ENCODE measurements at regions not wholly inside any gene's neighbourhood (a gene's known extent, or its start where the extent isn't known, plus 50 kb on each side); places are given as distances from the start of the nearest gene placed in this dataset.
A peak's percentile ranks its signal among the peaks of the same experiment; 100 is the strongest.

- Histone ChIP-seq H3K9ac (ENCODE audit: low read length) (no peak overlapping the region), H3K27ac (ENCODE audit: low read depth, low read length) (no peak overlapping the region), H3K4me3 (ENCODE audit: low read length) (no peak overlapping the region), H3K36me3 (ENCODE audit: control insufficient read depth, insufficient read depth, low read length) (no peaks in the 10 kb centered on the region), H3K4me1 (ENCODE audit: control insufficient read depth, insufficient read depth, low read length) (peaks cover 6% of the 10 kb centered on the region), H3K27me3 (ENCODE audit: control insufficient read depth, insufficient read depth, low read length) (no peaks in the 10 kb centered on the region)
Observed at GRCh38 chr9:89955626-89956025, 350.8 kb downstream of the GADD45G start.

GRCh38 chr9:89956331-89956730, 351.5 kb downstream of the GADD45G start:
- no peak overlapping the region for H3K9ac ChIP-seq (ENCODE audit: low read length)
- peaks cover 6% of the 10 kb centered on the region for H3K4me1 ChIP-seq (ENCODE audit: control insufficient read depth, insufficient read depth, low read length)
- no peak overlapping the region for H3K4me3 ChIP-seq (ENCODE audit: low read length)
- H3K27ac ChIP-seq (ENCODE audit: low read depth, low read length) = no peak overlapping the region
- no peaks in the 10 kb centered on the region for H3K36me3 ChIP-seq (ENCODE audit: control insufficient read depth, insufficient read depth, low read length)
- no peaks in the 10 kb centered on the region for H3K27me3 ChIP-seq (ENCODE audit: control insufficient read depth, insufficient read depth, low read length)

DNA sequence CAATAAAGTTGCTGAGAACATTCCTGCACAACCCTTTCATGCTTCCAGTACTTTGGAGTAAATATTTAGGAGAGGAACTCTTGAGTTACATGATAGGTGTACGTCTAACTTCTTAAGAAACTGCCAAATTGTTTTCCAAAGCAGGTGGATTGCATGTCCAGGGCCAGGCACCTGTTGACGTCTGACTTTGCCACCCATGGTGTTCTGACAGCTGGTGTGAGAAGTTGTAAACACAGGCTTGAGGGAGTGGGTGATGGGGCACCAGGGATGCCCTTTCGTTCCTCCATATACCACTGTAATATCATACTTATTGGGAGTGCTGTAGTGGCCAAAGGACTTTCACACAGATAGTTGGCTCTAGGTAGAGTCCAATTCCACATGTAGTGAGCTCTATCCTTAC, 352.1 kb downstream of the GADD45G start:
- Histone ChIP-seq H3K4me1 (ENCODE audit: control insufficient read depth, insufficient read depth, low read length) (peaks cover 6% of the 10 kb centered on the region), H3K9ac (ENCODE audit: low read length) (no peak overlapping the region), H3K27ac (ENCODE audit: low read depth, low read length) (no peak overlapping the region), H3K4me3 (ENCODE audit: low read length) (no peak overlapping the region), H3K27me3 (ENCODE audit: control insufficient read depth, insufficient read depth, low read length) (no peaks in the 10 kb centered on the region), H3K36me3 (ENCODE audit: control insufficient read depth, insufficient read depth, low read length) (no peaks in the 10 kb centered on the region)

DNA sequence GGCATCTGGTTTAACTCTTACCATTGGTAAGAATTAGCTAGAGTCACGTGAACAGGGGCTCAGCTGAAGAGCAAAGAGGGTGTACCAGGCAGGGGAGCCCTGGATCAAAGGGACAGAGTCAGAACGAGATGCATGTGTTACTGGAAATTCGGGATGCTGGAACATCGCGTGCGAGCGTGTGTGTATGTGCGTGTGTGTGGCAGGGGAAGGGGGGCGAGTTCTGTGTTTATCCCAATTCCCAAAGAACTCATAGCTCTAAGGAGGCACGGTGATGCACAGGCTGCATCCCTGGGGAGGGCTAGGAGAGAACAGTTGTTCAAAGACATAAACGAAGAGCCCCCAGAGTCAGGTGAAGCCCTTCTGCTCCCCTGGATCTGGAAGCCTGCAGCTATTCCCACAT, 353.3 kb downstream of the GADD45G start:
- no peak overlapping the region for H3K4me3 ChIP-seq (ENCODE audit: low read length)
- no peak overlapping the region for H3K9ac ChIP-seq (ENCODE audit: low read length)
- no peaks in the 10 kb centered on the region for H3K27me3 ChIP-seq (ENCODE audit: control insufficient read depth, insufficient read depth, low read length)

DNA sequence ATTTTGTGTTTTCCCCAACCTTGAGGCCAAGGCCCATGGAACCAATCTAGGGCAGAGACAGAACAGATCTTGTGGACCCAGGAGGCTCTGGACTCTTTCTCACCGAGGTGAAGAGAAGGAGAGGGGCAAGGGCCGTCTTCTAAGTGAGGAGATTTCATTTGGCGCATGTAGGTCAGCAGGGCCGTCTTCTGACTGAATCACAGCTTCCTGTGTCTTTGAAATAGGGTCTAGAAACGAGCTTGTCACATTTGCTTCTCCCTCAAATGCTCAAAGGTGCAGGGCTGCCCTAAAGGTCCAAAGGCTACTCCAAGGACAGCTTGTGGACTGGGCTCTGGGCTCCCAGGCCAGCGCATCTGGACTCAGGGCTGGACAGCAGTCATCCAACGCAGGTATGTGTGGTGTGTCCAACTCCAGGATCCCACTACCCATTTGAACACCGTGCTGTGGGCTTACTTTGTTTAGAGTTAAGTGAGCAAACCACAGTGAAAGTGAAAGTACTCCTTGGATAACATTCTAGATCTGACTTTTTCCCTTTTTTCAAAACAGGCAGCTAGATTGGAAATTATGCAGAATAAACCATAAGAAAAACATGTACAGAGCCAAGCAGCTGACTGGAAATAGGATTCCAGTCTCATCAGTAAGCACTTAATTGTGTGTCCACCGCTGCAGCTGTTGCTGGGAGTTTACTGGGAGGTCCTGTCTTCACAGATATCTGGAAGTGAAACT, 357.0 kb downstream of the GADD45G start:
- Histone ChIP-seq H3K4me3 (ENCODE audit: low read length) (peak overlapping the region; percentile 14), H3K9ac (ENCODE audit: low read length) (no peak overlapping the region), H3K36me3 (ENCODE audit: control insufficient read depth, insufficient read depth, low read length) (no peaks in the 10 kb centered on the region), H3K4me1 (ENCODE audit: control insufficient read depth, insufficient read depth, low read length) (peaks cover 2% of the 10 kb centered on the region), H3K27ac (ENCODE audit: low read depth, low read length) (no peak overlapping the region), H3K27me3 (ENCODE audit: control insufficient read depth, insufficient read depth, low read length) (no peaks in the 10 kb centered on the region)

More for the DNA sequence above, 353.3 kb downstream of the GADD45G start:
- no peaks in the 10 kb centered on the region for H3K36me3 ChIP-seq (ENCODE audit: control insufficient read depth, insufficient read depth, low read length)
- no peak overlapping the region for H3K27ac ChIP-seq (ENCODE audit: low read depth, low read length)
- H3K4me1 ChIP-seq (ENCODE audit: control insufficient read depth, insufficient read depth, low read length) = peaks cover 6% of the 10 kb centered on the region

DNA sequence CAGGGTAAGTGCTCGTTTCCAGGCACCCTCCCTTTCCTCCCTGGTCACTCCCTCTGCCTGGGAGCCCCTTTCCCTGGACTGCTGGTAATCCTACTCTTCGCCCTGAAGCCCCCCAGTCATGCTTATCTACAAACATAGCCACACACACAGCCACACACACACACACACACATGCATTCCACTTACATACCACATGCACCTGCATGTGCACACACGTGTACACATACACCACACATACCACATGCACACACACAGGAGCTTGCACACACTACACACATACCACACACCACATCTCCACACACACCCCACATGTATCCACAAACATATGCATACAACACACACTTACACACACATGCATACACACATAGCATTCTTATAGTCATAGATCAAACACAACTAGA, 358.5 kb downstream of the GADD45G start:
- H3K4me3 ChIP-seq (ENCODE audit: low read length) = no peak overlapping the region
- H3K27ac ChIP-seq (ENCODE audit: low read depth, low read length) = no peak overlapping the region
- H3K27me3 ChIP-seq (ENCODE audit: control insufficient read depth, insufficient read depth, low read length) = no peaks in the 10 kb centered on the region
- no peaks in the 10 kb centered on the region for H3K36me3 ChIP-seq (ENCODE audit: control insufficient read depth, insufficient read depth, low read length)
- H3K4me1 ChIP-seq (ENCODE audit: control insufficient read depth, insufficient read depth, low read length) = no peaks in the 10 kb centered on the region
- no peak overlapping the region for H3K9ac ChIP-seq (ENCODE audit: low read length)

DNA sequence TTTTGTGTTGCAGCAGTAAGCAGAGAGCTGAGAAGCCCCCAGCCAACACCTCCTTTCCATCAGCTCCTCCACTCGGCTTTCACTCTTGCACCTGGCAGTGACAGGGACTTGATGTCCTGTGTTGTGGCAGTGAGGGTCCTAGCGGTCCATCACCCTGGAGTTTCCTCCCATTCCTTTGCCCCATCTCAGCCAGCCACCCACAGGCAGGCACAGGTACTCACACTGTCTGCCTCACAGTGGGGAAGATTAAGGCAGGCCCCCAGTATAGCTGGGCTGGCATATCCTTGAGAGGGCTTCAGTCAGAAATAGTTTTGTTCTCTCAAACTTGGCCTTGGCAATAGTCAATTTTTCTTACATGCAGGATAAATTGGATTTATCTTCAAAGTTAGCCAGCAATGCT, 362.7 kb downstream of the GADD45G start:
- Histone ChIP-seq H3K27me3 (ENCODE audit: control insufficient read depth, insufficient read depth, low read length) (no peaks in the 10 kb centered on the region), H3K36me3 (ENCODE audit: control insufficient read depth, insufficient read depth, low read length) (no peaks in the 10 kb centered on the region), H3K9ac (ENCODE audit: low read length) (no peak overlapping the region), H3K27ac (ENCODE audit: low read depth, low read length) (no peak overlapping the region), H3K4me1 (ENCODE audit: control insufficient read depth, insufficient read depth, low read length) (no peaks in the 10 kb centered on the region), H3K4me3 (ENCODE audit: low read length) (no peak overlapping the region)

DNA sequence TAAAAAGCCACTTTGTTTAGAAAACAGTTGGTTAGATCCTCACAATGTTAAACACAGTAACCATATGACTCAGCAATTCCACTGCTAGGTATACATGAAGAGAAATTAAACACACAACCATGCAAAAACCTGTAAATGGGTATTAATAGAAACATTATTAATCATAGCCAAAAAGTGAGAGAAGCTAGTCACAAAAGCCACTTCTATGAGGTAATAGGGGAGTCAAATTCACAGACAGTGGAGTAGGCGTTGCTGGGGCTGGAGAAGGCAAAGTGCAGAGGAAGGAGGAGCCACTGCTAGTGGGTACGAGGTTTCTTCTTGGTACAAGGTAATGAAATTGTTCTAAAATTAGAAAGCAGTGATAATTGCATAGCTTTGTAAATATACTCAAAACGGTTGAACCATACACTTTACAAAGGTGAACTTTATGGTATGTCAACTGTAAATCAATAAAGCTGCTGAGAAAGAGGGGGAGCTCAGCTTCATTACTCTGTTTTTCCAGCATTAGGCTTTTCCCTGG, 364.4 kb downstream of the GADD45G start:
- Histone ChIP-seq H3K4me1 (ENCODE audit: control insufficient read depth, insufficient read depth, low read length) (no peaks in the 10 kb centered on the region), H3K27ac (ENCODE audit: low read depth, low read length) (no peak overlapping the region), H3K4me3 (ENCODE audit: low read length) (no peak overlapping the region), H3K27me3 (ENCODE audit: control insufficient read depth, insufficient read depth, low read length) (no peaks in the 10 kb centered on the region), H3K9ac (ENCODE audit: low read length) (no peak overlapping the region), H3K36me3 (ENCODE audit: control insufficient read depth, insufficient read depth, low read length) (no peaks in the 10 kb centered on the region)

- H3K4me3 ChIP-seq (ENCODE audit: low read length) = no peak overlapping the region
Observed at GRCh38 chr9:89969881-89970639, 365.2 kb downstream of the GADD45G start.

DNA sequence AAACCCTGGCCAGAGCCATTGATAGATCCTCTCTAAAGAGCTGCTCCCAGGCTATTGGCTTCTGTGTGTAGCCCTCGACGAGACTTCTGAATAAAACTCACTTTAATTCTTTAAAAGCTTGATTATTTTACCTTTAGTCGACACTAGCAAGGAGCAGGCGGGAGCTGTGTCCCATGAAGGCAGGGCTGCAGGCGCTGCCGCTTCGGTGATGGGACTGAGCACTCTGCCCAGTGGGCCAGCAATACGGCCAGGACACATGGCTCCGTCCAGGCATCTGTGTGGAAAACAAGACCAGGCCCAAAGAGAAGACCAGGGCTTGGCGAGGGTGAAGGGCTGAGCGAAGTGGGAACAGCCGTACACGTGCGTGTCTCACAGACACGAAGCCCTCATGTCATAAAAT, 365.9 kb downstream of the GADD45G start:
- H3K9ac ChIP-seq (ENCODE audit: low read length) = no peak overlapping the region
- no peaks in the 10 kb centered on the region for H3K27me3 ChIP-seq (ENCODE audit: control insufficient read depth, insufficient read depth, low read length)
- H3K4me3 ChIP-seq (ENCODE audit: low read length) = no peak overlapping the region
- no peaks in the 10 kb centered on the region for H3K4me1 ChIP-seq (ENCODE audit: control insufficient read depth, insufficient read depth, low read length)
- no peaks in the 10 kb centered on the region for H3K36me3 ChIP-seq (ENCODE audit: control insufficient read depth, insufficient read depth, low read length)
- H3K27ac ChIP-seq (ENCODE audit: low read depth, low read length) = no peak overlapping the region

More at GRCh38 chr9:89969881-89970639, 365.2 kb downstream of the GADD45G start:
- H3K36me3 ChIP-seq (ENCODE audit: control insufficient read depth, insufficient read depth, low read length) = no peaks in the 10 kb centered on the region
- no peaks in the 10 kb centered on the region for H3K27me3 ChIP-seq (ENCODE audit: control insufficient read depth, insufficient read depth, low read length)
- no peak overlapping the region for H3K27ac ChIP-seq (ENCODE audit: low read depth, low read length)
- H3K4me1 ChIP-seq (ENCODE audit: control insufficient read depth, insufficient read depth, low read length) = no peaks in the 10 kb centered on the region
- no peak overlapping the region for H3K9ac ChIP-seq (ENCODE audit: low read length)

GRCh38 chr9:89972535-89972934, 367.7 kb downstream of the GADD45G start:
- no peak overlapping the region for H3K9ac ChIP-seq (ENCODE audit: low read length)
- H3K4me1 ChIP-seq (ENCODE audit: control insufficient read depth, insufficient read depth, low read length) = no peaks in the 10 kb centered on the region
- no peak overlapping the region for H3K4me3 ChIP-seq (ENCODE audit: low read length)
- H3K27me3 ChIP-seq (ENCODE audit: control insufficient read depth, insufficient read depth, low read length) = no peaks in the 10 kb centered on the region
- no peaks in the 10 kb centered on the region for H3K36me3 ChIP-seq (ENCODE audit: control insufficient read depth, insufficient read depth, low read length)
- no peak overlapping the region for H3K27ac ChIP-seq (ENCODE audit: low read depth, low read length)

GRCh38 chr9:89974582-89974981, 369.8 kb downstream of the GADD45G start:
- Histone ChIP-seq H3K27me3 (ENCODE audit: control insufficient read depth, insufficient read depth, low read length) (no peaks in the 10 kb centered on the region), H3K36me3 (ENCODE audit: control insufficient read depth, insufficient read depth, low read length) (no peaks in the 10 kb centered on the region), H3K4me1 (ENCODE audit: control insufficient read depth, insufficient read depth, low read length) (no peaks in the 10 kb centered on the region)

More at GRCh38 chr9:89974582-89974981, 369.8 kb downstream of the GADD45G start:
- Histone ChIP-seq H3K27ac (ENCODE audit: low read depth, low read length) (no peak overlapping the region), H3K9ac (ENCODE audit: low read length) (no peak overlapping the region), H3K4me3 (ENCODE audit: low read length) (no peak overlapping the region)
